GM21515 (cell line): ENCODE measurements at regions not wholly inside any gene's neighbourhood (a gene's known extent, or its start where the extent isn't known, plus 50 kb on each side); places are given as distances from the start of the nearest gene placed in this dataset.

Experiments
- ATAC-seq: cut with Tn5 transposase; IDR thresholded peaks from one replicate; pipeline ENCODE4 v1.9.1; 2021; ENCODE audit not compliant: unreplicated experiment

GRCh38 chr4:112845386-112845785 is 204.1 kb upstream of the ANK2 start:
- ATAC-seq = no peak

- ATAC-seq = no peak
Observed at GRCh38 chr4:112847045-112847444, 202.4 kb upstream of the ANK2 start.

GRCh38 chr4:112847781-112848180 is 201.7 kb upstream of the ANK2 start:
- no peak for ATAC-seq

GRCh38 chr4:112848911-112849310 is 200.5 kb upstream of the ANK2 start:
- ATAC-seq = no peak

GRCh38 chr4:112852601-112853000 is 196.9 kb upstream of the ANK2 start:
- no peak for ATAC-seq

DNA sequence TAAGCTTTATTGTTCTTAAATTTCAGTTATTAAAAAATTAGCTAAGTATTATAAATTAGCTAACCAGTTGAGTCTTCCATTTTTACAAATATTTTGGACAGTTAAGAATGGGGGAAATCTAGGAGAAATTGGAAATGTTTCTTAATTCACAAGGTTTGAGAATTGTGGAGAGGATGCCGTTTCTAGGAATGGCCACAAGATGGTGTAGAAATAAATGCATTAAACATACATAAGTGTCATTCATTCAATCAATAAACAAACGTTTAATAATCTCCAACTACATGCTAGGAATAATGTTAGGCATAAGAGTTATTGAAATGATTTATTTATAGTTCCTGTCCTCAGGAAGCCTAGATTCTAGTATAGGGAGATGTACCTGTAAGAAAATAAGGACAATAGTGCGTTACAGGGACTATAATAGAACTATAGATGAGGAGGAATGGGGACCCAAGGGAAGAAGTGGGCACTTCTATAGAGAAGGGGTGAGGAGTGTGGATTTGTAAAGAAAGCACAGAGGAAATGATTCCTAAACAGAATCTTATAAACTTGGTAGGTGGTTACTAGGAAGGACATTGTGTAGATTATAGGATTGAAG is 195.7 kb upstream of the ANK2 start:
- ATAC-seq = no peak

GRCh38 chr4:112854420-112854819 is 195.0 kb upstream of the ANK2 start:
- ATAC-seq = no peak

DNA sequence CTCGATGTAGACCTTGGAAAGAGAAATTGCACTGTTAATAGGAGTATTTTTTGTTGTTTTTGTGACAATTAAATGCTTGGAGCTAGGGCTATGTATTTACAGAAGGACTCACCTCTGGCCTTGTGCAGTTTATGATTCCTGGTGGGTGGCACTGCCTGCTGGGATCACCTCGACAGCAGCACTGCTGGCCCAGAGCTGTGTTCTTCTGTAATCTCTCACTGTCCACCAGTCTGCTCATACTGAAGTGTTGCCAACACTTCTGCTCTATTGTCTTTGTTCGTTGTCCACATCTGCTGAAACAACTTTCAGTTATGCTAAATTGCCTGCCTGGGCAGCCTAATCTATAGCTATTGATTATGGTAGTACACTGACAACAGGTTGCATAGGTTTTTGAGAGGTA is 194.4 kb upstream of the ANK2 start:
- ATAC-seq = no peak

GRCh38 chr4:112857461-112857860 is 192.0 kb upstream of the ANK2 start:
- ATAC-seq = no peak

- ATAC-seq = no peak
Observed at GRCh38 chr4:112858751-112859150, 190.7 kb upstream of the ANK2 start.

GRCh38 chr4:112859456-112860184 is 189.8 kb upstream of the ANK2 start:
- ATAC-seq = no peak

GRCh38 chr4:112860830-112861690 is 188.4 kb upstream of the ANK2 start:
- no peak for ATAC-seq

DNA sequence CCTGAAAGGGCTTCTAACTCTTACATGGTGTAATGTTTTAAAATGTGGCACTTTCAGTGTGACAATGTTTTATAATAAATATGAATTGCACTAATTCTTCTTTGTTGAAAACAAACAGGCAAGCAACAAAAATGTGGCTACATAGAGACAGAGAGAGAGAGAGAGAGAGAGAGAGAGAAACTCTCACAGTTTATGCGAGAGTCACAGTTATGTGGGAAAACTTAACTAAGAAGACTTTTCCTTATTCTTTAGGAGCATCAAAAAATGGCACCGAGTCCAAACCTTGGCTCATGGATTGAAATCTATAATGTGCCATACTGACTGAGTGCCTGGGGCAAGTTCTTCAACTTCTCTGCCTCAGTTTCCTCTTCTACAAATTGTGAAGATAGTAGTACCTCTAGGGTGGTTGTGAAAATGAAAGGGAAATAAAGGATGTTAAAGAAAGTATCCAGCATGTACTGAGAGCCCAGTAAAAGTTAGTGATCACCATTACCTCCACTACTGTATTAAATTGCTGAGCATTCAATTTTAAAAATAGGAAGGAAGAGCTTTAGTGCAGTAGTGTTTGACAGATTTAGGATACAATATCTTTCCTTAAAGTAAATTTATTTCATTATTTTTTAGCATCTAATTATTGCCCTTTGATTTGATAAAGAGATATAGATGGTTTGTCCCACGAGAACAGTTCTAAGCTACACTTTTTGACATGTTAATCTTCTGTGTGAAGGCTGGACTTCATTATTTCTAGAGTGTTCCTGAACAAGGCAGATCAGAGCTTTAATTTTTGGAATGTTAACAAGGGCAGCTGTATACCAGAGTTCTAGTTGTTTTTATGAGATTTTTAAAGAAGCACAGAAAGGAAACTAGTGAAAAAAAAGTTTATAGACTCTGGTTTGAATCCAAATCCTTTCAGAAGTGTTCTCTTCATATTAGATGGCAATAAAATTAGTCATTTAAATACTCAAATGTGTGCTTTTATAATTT is 187.5 kb upstream of the ANK2 start:
- ATAC-seq = no peak

- no peak for ATAC-seq
Observed at GRCh38 chr4:112865443-112865842, 184.0 kb upstream of the ANK2 start.

GRCh38 chr4:112876316-112876715 is 173.1 kb upstream of the ANK2 start:
- ATAC-seq = no peak

DNA sequence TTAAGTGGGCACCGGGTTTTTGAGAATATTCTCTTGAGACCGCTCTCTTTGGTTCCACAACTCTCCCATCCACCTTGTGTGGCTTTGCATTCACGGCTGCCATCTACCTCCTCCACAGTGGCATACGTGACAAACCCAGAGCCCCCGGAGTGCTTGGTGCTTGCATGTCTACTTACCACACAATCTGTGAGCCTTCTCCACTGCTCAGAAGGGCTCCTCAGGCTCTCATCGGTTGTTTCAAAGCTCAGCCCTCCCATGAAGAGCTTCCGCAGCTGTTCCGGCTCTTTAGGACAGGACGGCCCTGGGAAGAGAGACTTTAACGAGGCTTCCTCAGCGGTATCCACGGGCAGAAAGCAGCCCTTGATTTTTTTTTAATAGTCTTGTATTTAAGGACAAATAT is 167.6 kb upstream of the ANK2 start:
- ATAC-seq = no peak

DNA sequence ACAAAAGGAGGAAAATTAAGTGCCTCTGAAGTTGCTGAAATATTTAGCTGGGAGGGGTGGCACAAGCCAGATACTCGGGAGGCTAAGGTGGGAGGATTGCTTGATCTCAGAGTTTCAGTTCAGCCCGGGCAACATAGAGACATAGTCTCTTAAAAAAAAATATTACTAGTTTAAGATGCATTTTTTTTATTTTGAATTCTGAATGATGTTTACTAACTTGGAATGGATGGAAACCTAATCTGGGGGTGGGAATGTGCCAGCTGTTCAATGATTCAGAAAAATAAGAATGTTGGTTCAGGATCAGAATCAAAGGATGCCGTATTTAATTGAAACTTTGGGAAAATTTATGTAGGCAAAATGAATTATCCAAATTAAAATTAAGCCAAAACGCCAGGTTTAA is 167.2 kb upstream of the ANK2 start:
- no peak for ATAC-seq

- ATAC-seq = no peak
Observed at GRCh38 chr4:112884406-112884805, 165.0 kb upstream of the ANK2 start.

DNA sequence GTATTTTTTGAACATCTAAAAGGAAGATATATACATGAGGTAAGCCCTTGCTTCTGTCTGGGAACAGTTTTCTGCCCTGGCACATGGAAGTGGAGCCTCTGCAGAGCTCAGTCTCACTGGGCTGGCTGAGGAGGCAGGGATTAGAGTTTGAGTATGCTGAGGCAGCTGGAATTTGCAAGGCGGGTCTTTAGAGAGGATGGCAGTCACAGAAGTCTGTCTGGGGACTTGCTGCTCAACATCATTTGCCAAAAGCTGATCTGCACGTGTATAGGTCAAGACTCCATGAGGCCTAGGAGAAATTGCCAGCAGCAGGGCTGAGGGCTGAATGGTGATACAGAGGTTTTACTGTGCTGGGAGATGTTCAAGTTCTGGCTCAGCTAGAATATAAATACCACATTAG is 163.6 kb upstream of the ANK2 start:
- ATAC-seq = no peak

- ATAC-seq = no peak
Observed at GRCh38 chr4:112888622-112889021, 160.8 kb upstream of the ANK2 start.

GRCh38 chr4:112889199-112889598 is 160.3 kb upstream of the ANK2 start:
- ATAC-seq = no peak
